T-helper 9 cell (primary cell): ENCODE measurements at regions not wholly inside any gene's neighbourhood (a gene's known extent, or its start where the extent isn't known, plus 50 kb on each side); places are given as distances from the start of the nearest gene placed in this dataset.
"Not testable (repeated sequence)": the region's sequence is repeated elsewhere in the genome, so short reads cannot be mapped to it uniquely, and the experiment has no call there.

Experiments used
- DNase-seq: peaks from one replicate; pipeline ENCODE4 v3.0.0-alpha.2; 2020

GRCh38 chr1:38608202-38608864 is 251.2 kb downstream of the RRAGC start:
- no peak for DNase-seq

DNA sequence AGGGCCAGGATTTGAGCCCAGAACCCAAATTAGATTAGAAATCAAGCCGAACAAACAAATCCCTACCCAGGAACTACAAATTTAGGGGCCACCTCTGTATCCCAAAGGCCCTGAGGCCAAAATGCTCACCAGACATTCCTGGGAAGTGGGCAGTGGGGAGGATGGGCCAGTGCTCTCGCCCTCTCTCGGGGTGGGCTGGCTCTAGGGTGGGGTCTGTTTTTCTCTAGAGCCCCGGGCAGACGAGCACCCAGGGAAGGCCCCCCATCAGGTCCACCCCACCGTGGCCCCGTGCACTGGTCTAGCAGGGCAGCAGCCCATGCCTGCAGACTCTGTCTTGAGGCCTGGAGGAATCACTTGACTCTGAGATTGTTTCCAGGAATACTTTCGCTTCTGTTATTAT is 252.0 kb downstream of the RRAGC start:
- no peak for DNase-seq

DNA sequence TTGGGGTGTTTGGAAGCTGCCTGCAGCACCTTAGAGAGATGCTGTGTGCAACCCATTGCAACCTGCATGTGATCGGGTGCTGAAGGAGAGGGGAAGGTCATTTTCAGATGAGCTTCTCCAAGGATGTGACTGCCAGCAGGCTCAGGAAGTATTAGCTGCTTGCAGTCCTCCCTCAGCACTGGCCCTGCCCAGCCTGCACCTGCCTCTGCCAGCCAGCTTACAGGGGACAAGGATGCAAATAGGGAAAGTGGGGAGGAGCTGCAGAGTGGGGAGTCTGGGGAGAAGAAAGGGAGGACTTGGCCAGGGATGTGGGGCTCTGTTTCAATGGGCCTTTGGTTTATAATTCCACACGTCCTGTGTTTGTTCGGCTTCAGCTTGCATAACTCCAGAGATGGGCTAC is 254.5 kb downstream of the RRAGC start:
- DNase-seq, result no peak

- DNase-seq, result no peak
Observed at GRCh38 chr1:38603907-38604306, 255.7 kb downstream of the RRAGC start.

GRCh38 chr1:38600905-38601304 is 258.7 kb downstream of the RRAGC start:
- DNase-seq, result no peak

GRCh38 chr1:38600286-38600685 is 259.3 kb downstream of the RRAGC start:
- no peak for DNase-seq

DNA sequence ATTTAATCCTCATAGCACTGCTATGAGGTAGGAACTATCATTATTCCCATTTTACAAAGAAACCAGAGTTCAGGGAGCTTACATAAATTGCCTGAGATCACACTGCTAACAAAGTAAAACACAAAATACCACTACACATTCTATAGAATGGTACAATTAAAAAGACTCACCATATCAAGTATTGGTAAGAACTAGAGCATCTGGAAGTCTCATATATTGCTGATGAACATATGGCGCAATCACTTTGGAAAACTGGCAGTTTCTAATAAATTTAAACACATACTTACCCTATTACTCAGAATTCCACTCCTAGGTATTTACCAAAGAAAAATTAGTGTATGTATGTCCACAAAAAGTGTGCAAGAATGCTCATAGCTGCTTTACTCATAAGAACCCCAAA is 261.5 kb downstream of the RRAGC start:
- DNase-seq, result no peak

GRCh38 chr1:38589036-38589435 is 270.5 kb downstream of the RRAGC start:
- DNase-seq, result no peak

- no peak for DNase-seq
Observed at GRCh38 chr1:38587766-38588165, 271.8 kb downstream of the RRAGC start.

DNA sequence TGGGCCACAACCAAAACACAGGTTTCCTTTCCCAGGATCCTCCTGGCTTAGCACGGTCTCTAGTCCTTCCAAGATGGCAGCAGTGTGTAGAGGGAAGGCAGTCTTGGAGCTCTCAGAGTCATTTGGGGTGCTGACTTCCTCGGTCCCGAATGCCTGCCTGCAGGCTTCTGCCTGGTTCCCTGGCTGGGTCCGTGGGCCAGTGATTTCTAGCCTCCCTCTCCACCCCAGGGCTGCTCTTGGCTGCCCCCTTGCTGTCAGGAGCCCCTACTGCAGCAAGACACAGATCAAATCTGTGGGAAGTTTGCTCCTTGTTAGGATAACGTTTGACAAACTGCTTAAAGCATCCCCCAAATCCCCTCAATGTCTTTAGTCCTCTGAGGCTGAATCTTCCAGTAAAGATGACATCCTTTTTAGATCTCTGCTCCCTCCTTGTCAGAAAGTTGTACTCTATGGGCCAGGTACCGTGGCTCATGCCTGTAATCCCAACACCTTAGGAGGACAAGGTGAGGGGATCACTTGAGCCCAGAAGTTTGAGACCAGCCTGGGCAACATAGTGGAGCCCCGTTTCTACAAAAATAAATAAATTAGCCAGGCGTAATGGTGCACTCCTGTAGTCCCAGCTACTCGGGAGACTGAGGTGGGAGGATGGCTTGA is 272.5 kb downstream of the RRAGC start:
- peak; percentile 35 for DNase-seq

DNA sequence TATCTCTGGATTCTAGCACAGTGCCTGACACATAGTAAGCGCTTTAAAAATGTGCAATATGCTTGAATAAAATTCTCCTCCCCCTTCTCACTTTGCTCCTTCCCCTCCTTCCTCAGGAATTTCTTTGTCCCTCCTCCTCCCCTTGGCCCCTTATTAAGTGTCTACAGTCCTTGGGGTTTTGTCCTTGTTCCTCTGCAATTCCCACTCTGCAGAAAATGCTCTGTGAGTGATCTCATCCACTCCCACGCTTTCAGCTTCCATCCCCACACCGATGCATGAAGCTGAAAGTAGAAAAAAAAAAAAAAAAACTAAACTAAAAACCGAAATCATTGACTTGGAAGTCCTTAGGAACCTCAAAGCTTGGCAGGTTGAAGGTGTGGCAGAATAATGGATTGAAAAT is 273.6 kb downstream of the RRAGC start:
- no peak for DNase-seq

DNA sequence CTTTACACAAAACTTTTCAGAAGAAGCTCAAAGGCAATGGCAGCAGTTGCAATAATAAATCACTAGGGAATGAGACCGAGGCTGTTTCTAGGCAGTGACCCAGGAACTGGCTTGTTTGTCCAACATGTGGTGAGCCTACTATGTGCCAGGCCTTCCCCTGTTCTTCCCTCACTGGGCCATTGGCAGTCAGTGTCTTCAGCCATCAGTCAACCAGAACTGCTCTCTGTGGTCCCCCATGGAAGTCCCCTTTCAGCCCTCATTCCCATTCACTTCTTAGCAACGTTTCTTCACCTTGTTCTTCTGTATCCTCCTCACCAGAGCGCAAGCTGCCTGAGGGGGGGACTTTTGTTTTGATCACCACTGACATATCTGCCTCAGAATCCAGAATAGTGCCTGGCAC is 274.1 kb downstream of the RRAGC start:
- DNase-seq, result no peak

GRCh38 chr1:38584448-38585355 is 274.9 kb downstream of the RRAGC start:
- no peak for DNase-seq

GRCh38 chr1:38583287-38583686 is 276.3 kb downstream of the RRAGC start:
- not testable (repeated sequence) for DNase-seq

- DNase-seq, result no peak
Observed at GRCh38 chr1:38581396-38581795, 278.2 kb downstream of the RRAGC start.

- DNase-seq, result no peak
Observed at GRCh38 chr1:38580594-38580993, 279.0 kb downstream of the RRAGC start.

GRCh38 chr1:38579056-38579455 is 280.5 kb downstream of the RRAGC start:
- DNase-seq, result no peak

GRCh38 chr1:38578271-38578951 is 281.2 kb downstream of the RRAGC start:
- DNase-seq, result no peak

GRCh38 chr1:38577937-38578270 is 281.7 kb downstream of the RRAGC start:
- no peak for DNase-seq

DNA sequence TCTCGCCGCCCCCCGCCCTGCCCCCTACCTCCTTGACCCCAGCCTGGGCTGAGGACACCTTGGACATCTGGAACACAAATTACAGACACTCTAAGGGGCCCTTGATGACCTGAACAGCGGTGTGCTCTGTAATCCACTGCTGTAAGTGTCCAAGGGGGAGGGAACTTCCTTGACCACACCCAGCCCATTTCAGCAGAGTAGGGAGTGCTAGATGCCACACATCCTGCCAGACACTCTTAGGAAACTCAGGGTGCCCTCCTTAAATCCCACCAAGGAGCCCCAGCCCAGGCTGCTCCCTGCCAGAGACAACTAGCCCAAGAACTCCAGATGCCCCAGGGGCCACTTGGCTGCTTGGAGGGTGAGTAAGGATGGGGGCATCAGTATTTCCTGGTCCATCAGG is 282.2 kb downstream of the RRAGC start:
- no peak for DNase-seq

DNA sequence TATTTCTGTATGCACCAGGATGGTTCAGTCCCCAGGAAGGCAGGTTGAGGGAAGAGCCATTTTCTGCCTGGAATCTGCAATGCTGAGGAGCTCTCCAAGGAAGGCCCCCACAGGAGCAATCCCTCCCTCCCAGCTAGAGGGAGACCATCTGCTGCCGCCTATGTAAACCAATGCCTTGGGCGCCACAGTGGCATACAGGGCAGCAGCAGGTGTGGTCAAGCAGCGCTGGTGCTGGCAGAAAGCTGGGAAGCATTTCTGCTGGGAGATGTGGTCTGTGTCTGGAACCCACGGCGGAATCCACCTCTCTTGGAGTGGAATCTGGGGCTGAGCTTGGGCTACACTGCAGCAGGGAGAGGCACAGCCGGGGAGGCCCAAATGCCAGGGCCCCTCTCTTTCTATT is 283.3 kb downstream of the RRAGC start:
- DNase-seq, result no peak

- DNase-seq, result no peak
Observed at GRCh38 chr1:38571726-38572125, 287.8 kb downstream of the RRAGC start.

DNA sequence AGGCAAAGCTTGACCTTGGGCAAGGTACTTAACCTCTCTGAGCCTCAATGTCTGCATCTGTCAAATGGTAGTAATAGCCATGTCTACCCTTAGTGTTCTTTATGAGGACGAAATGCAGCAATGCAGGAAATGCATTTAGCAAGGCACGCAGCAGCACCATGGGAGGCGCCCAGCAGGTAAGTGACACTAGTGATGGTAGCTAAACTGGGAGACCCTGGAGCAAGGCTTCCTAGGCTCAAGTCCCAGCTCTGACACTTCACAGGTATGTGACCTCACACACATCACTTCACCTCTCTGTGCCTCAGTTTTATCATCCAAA is 289.0 kb downstream of the RRAGC start:
- no peak for DNase-seq
